ENCODE measurements at regions not wholly inside any gene's neighbourhood (a gene's known extent, or its start where the extent isn't known, plus 50 kb on each side); places are given as distances from the start of the nearest gene placed in this dataset.

- no peak for TF ChIP-seq CEBPB (IDR thresholded peaks at IDR 0.05)
- no peak for TF ChIP-seq CREB1 (IDR thresholded peaks at IDR 0.05; ENCODE audit: low read depth)
- no peak for TF ChIP-seq YY1 (IDR thresholded peaks at IDR 0.05; ENCODE audit: low read depth)
- no peak for TF ChIP-seq FOXM1 (IDR thresholded peaks at IDR 0.05; ENCODE audit: borderline replicate concordance, low read depth)
Observed at GRCh38 chr4:79132826-79133225, 193.0 kb downstream of the NAA11 start.

All from Ishikawa (cell line).